Activated CD8-positive, alpha-beta T cell treated with anti-CD3 and anti-CD28 coated beads for 36 hours (primary cell): ENCODE measurements at regions not wholly inside any gene's neighbourhood (a gene's known extent, or its start where the extent isn't known, plus 50 kb on each side); places are given as distances from the start of the nearest gene placed in this dataset.

Experiments
- ATAC-seq: fragments of 200-7000 bp; cut with Tn5 transposase; one replicate; pipeline ENCODE4 v1.10.0; 2021; ENCODE audit warnings: mild to moderate bottlenecking, moderate library complexity
- CTCF ChIA-PET: fragments of 350-600 bp; sonication (Branson Sonifier 250); formaldehyde crosslinking; loops from one replicate; lab custom pipeline; 2021; ENCODE audit warnings: antibody characterized with exemption; lab: Charles Lee
- POLR2A ChIA-PET: fragments of 350-600 bp; sonication (Branson Sonifier 250); formaldehyde crosslinking; loops from one replicate; lab custom pipeline; 2021; ENCODE audit warnings: antibody characterized with exemption; lab: Charles Lee
- DNase-seq: peaks from one replicate; pipeline ENCODE4 v3.0.0-alpha.2; 2020
- H3K27ac Mint-ChIP-seq: one replicate; pipeline ENCODE4 v1.8.0; 2021; ENCODE audit warnings: mild to moderate bottlenecking, mixed read lengths
- H3K27me3 Mint-ChIP-seq: one replicate; pipeline ENCODE4 v1.8.0; 2021; ENCODE audit warnings: mixed read lengths
- H3K36me3 Mint-ChIP-seq: one replicate; pipeline ENCODE4 v1.8.0; 2021; ENCODE audit warnings: low read depth, mixed read lengths
- H3K4me1 Mint-ChIP-seq: one replicate; pipeline ENCODE4 v1.8.0; 2021; ENCODE audit warnings: low read depth, mixed read lengths
- H3K4me3 Mint-ChIP-seq: one replicate; pipeline ENCODE4 v1.8.0; 2021; ENCODE audit warnings: mild to moderate bottlenecking, moderate library complexity, mixed read lengths
- H3K9me3 Mint-ChIP-seq: one replicate; pipeline ENCODE4 v1.8.0; 2021; ENCODE audit warnings: mixed read lengths
- intact Hi-C: fragments of 100-400 bp; cut with micrococcal nuclease; formaldehyde crosslinking; loops from one replicate; pipeline ENCODE4 v1.10.0; 2022
- TF ChIP-seq, protein P1 (sequence below): fragments of 200-600 bp; IDR thresholded peaks from one replicate; pipeline ENCODE4 v1.8.0; 2022; ENCODE audit warnings: antibody characterized with exemption, mild to moderate bottlenecking

GRCh38 chr9:13534006-13534405, 254.5 kb upstream of the MPDZ start:
- ChIA-PET CTCF (no interaction called here), POLR2A (no interaction called here)
- H3K27me3 Mint-ChIP-seq, result no peaks in the 10 kb centered on the region
- intact Hi-C loops, result no loop called here
- no peaks in the 10 kb centered on the region for H3K36me3 Mint-ChIP-seq
- H3K4me3 Mint-ChIP-seq, result no peak overlapping the region
- H3K9me3 Mint-ChIP-seq, result peaks cover 3% of the 10 kb centered on the region
- TF ChIP-seq, protein P1, sequence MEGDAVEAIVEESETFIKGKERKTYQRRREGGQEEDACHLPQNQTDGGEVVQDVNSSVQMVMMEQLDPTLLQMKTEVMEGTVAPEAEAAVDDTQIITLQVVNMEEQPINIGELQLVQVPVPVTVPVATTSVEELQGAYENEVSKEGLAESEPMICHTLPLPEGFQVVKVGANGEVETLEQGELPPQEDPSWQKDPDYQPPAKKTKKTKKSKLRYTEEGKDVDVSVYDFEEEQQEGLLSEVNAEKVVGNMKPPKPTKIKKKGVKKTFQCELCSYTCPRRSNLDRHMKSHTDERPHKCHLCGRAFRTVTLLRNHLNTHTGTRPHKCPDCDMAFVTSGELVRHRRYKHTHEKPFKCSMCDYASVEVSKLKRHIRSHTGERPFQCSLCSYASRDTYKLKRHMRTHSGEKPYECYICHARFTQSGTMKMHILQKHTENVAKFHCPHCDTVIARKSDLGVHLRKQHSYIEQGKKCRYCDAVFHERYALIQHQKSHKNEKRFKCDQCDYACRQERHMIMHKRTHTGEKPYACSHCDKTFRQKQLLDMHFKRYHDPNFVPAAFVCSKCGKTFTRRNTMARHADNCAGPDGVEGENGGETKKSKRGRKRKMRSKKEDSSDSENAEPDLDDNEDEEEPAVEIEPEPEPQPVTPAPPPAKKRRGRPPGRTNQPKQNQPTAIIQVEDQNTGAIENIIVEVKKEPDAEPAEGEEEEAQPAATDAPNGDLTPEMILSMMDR, result no peak
- no peak overlapping the region for H3K27ac Mint-ChIP-seq
- no peaks in the 10 kb centered on the region for H3K4me1 Mint-ChIP-seq
- ATAC-seq (no peak), DNase-seq (no peak)

DNA sequence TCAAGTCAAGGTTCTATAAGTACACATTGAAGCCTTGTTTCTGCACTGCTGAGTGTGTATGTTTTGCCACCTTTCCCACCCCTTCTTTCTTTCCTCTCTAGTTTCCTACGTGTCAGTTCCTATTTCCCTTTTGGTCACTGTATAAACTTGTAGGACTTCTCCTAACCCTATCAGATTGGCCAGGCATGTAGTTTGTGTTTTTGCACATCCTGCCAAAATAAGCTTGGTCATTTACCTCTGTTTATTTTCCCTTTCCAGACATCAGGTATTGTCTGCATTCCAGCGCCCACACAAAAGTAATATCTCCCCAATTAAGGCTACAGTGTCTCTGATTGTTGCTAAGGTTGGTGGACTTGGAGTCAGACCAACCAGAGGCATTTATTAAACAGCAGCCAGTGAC, 252.9 kb upstream of the MPDZ start:
- Mint-ChIP-seq H3K27ac (no peak overlapping the region), H3K36me3 (no peaks in the 10 kb centered on the region), H3K27me3 (no peaks in the 10 kb centered on the region), H3K9me3 (peaks cover 3% of the 10 kb centered on the region), H3K4me3 (no peak overlapping the region), H3K4me1 (no peaks in the 10 kb centered on the region)
- TF ChIP-seq, protein P1, result no peak
- intact Hi-C loops, result no loop called here
- ChIA-PET POLR2A (no interaction called here), CTCF (no interaction called here)
- DNase-seq (no peak), ATAC-seq (no peak)

DNA sequence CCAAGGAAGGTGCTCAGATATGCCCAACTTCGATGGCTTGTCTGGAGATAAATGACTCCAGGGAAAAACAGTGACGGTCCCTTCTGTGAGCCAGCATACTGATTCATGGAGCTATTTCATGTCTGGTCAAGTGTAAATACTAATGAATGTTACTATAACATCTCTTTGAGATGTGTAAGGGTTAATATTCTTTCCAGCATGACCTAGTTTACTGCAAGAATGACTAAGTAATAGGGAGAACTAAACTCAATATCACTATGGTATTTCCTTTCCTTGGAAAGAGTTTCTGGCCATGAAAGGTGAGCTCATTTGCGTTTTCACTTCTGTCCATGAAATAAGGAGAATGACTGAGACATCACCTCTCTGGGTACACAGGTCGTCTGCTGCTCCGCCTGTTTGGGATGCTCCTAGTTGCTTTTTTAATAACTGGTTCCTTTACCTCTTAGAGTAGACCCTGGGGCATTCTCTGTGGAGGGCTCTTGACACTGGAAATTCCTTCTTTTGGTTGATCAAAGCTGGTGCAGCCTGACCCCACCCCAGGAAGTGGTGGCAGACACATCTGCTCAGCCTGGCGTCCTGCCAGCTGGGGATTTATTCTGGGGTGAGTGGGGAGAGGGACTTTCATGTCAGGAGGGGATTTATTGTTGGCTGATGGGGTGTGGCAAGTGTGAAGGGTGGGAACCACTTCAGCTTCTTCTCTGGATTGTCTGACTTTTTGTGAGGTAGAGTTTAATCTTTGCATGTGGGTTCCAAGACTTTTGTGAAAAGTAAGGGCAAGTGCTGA, 250.0 kb upstream of the MPDZ start:
- Mint-ChIP-seq H3K36me3 (no peaks in the 10 kb centered on the region), H3K27ac (no peak overlapping the region), H3K27me3 (no peaks in the 10 kb centered on the region), H3K4me3 (no peak overlapping the region), H3K4me1 (no peaks in the 10 kb centered on the region), H3K9me3 (peaks cover 3% of the 10 kb centered on the region)
- CTCF ChIA-PET, result no interaction called here
- intact Hi-C loops, result no loop called here
- TF ChIP-seq, protein P1, result no peak
- DNase-seq, result no peak
- no peak for ATAC-seq
- POLR2A ChIA-PET, result no interaction called here

- POLR2A ChIA-PET, result no interaction called here
- H3K36me3 Mint-ChIP-seq, result no peaks in the 10 kb centered on the region
- no peak overlapping the region for H3K4me3 Mint-ChIP-seq
- DNase-seq (no peak), ATAC-seq (no peak)
- no peak overlapping the region for H3K27ac Mint-ChIP-seq
- no peaks in the 10 kb centered on the region for H3K27me3 Mint-ChIP-seq
- TF ChIP-seq, protein P1, result no peak
- intact Hi-C loops, result no loop called here
- CTCF ChIA-PET, result no interaction called here
- no peaks in the 10 kb centered on the region for H3K4me1 Mint-ChIP-seq
- H3K9me3 Mint-ChIP-seq, result no peaks in the 10 kb centered on the region
These were observed 244.8 kb upstream of the MPDZ start for GRCh38 chr9:13524245-13524644.

GRCh38 chr9:13520069-13520468, 240.6 kb upstream of the MPDZ start:
- CTCF ChIA-PET, result no interaction called here
- ATAC-seq (no peak), DNase-seq (no peak)
- Mint-ChIP-seq H3K4me1 (no peaks in the 10 kb centered on the region), H3K4me3 (no peak overlapping the region), H3K36me3 (no peaks in the 10 kb centered on the region), H3K27me3 (no peaks in the 10 kb centered on the region), H3K27ac (no peak overlapping the region), H3K9me3 (peaks cover 1% of the 10 kb centered on the region)
- intact Hi-C loops, result no loop called here
- TF ChIP-seq, protein P1, result no peak
- POLR2A ChIA-PET, result no interaction called here
